Memory B cell (primary cell): ENCODE measurements at regions not wholly inside any gene's neighbourhood (a gene's known extent, or its start where the extent isn't known, plus 50 kb on each side); places are given as distances from the start of the nearest gene placed in this dataset.
"Not testable (repeated sequence)": the region's sequence is repeated elsewhere in the genome, so short reads cannot be mapped to it uniquely, and the experiment has no call there.

Source experiments
- ATAC-seq: fragments of 150-1000 bp; cut with Tn5 transposase; 2 replicates; pipeline ENCODE4 v1.10.0; 2021; ENCODE audit warnings: low read depth, mild to moderate bottlenecking, moderate library complexity
- DNase-seq, 2 donors: peaks; one replicate each; pipeline ENCODE4 v3.0.0; 2022; ENCODE audit warnings: low spot score in 2 of 2
- H3K27ac Mint-ChIP-seq: one replicate; pipeline ENCODE4 v1.8.0; 2022; ENCODE audit warnings: mild to moderate bottlenecking, moderate library complexity, mixed read lengths
- H3K27me3 Mint-ChIP-seq: one replicate; pipeline ENCODE4 v1.8.0; 2022; ENCODE audit warnings: mixed read lengths
- H3K36me3 Mint-ChIP-seq: one replicate; pipeline ENCODE4 v1.8.0; 2022; ENCODE audit warnings: mild to moderate bottlenecking, mixed read lengths
- H3K4me1 Mint-ChIP-seq: one replicate; pipeline ENCODE4 v1.8.0; 2022; ENCODE audit warnings: mixed read lengths
- H3K4me3 Mint-ChIP-seq: one replicate; pipeline ENCODE4 v1.8.0; 2022; ENCODE audit warnings: mild to moderate bottlenecking, moderate library complexity, mixed read lengths
- H3K9me3 Mint-ChIP-seq: one replicate; pipeline ENCODE4 v1.8.0; 2022; ENCODE audit warnings: mixed read lengths

DNA sequence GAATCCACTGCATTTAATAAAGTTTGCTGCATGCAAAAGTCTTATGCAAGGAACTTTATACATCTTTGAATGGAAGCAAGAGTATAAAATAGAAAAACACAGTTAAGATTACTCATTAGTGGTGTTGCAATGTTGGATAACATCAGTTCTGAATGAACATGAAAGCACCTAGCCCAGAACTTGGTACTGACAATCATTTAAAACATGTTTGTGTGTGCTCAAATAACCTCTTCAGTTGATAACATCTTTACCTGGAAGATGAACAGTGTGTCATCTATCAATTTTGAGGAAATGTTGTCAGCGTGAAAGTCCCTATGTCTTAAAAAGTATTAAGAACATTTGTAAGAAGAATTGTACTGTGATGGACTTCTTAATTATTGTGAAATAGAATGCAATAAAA, 370.4 kb upstream of the GRAMD2B start:
- Mint-ChIP-seq H3K27me3 (peaks cover 3% of the 10 kb centered on the region), H3K36me3 (no peaks in the 10 kb centered on the region), H3K9me3 (peaks cover 2% of the 10 kb centered on the region), H3K4me3 (no peak overlapping the region), H3K4me1 (no peaks in the 10 kb centered on the region), H3K27ac (no peak overlapping the region)
- ATAC-seq (no peak), DNase-seq (no peak)

DNA sequence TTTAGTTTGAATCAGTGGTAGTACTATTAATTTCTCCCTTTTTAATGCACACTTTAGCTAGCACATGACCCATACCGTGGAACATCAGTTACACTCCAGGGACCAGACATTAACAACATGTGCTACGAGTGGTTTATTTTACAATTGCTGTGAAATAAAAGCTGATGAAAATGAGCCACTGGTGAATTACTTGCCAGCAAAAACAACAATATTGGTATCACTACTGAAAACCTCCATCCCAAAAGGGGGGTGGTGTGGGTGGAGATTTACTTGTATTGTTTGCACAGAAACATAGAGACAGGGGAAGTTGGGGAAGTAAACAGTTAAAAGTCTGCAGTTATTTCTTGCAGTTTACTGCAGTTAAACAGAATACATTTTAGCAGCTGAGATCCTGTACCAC, 369.6 kb upstream of the GRAMD2B start:
- DNase-seq (no peak), ATAC-seq (no peak)
- Mint-ChIP-seq H3K4me1 (no peaks in the 10 kb centered on the region), H3K9me3 (peaks cover 2% of the 10 kb centered on the region), H3K27ac (no peak overlapping the region), H3K27me3 (peaks cover 3% of the 10 kb centered on the region), H3K4me3 (no peak overlapping the region), H3K36me3 (no peaks in the 10 kb centered on the region)

DNA sequence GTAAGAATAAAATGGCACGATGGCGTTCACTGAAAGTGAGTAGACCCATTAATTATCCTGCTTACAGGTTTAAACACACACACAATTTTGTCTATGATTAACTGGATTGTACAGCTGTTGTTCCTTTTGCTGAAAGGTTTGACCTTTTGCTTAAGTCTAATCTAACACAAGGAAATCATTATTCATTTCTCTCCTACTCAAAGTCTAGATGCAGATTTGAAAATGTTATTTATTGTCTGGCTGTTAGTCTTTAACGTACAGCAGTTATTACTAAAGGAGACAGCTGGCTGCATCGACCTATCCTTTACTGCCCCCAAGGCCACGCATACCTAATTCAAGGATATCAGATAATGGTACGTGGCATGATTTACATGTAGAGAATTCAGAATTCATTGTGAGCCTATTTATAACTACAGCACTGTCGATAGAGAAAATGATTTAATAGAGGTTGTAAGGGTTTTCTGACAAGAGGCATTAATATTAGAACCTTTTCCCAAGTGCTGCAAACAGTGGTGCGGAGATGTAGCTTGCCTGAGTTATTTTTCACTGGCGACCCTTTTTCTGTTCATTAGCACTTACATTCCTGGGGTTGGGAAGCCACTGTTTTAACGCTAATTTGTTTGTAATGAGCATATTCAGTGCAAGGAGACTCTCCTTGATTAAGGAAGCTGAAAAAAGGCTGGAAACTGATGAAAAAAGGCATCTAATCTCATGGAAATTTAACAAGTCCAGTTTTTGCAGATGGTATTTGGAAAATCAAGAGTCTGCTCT, 368.4 kb upstream of the GRAMD2B start:
- DNase-seq (no peak), ATAC-seq (no peak)
- Mint-ChIP-seq H3K36me3 (no peaks in the 10 kb centered on the region), H3K4me1 (no peaks in the 10 kb centered on the region), H3K4me3 (no peak overlapping the region), H3K9me3 (peaks cover 1% of the 10 kb centered on the region), H3K27ac (no peak overlapping the region), H3K27me3 (peaks cover 2% of the 10 kb centered on the region)

DNA sequence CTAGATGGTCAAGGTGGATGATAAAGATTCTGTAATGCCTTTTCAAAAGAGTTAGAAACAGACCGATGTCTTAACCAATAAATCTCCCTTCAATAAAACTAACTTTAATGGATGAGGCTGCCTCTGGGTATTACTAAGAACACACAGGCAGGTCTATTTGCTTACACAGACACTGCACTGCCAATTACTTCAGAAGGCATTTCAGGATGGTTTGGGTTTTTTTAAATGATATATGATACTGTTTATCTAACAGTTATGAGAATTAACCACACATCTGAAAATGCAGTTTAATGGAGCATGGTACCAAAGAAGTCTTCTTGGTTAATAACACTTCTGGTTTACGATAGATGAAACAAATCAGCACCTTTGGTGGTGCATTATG, 367.9 kb upstream of the GRAMD2B start:
- Mint-ChIP-seq H3K27ac (no peak overlapping the region), H3K27me3 (peaks cover 2% of the 10 kb centered on the region), H3K4me3 (no peak overlapping the region), H3K36me3 (no peaks in the 10 kb centered on the region), H3K4me1 (no peaks in the 10 kb centered on the region), H3K9me3 (peaks cover 1% of the 10 kb centered on the region)
- ATAC-seq, result no peak
- no peak for DNase-seq

DNA sequence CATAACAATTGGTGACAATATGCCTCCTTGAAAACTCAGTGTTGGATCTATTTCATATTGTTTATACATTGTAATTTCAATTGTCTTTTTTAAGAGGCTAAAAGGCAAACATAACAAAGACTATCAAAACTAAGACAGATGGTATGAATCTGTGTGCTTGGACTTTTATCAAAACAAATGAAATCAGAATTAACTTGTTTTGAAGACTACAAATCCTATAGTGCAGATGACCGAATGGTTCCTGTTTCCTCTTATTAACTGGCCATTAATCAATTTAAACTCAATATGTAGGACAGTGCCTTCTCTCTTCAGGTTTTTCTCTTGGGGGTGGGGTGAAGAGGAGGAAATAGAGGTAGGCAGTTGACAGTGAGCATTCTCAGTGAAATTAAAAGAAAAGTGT, 366.9 kb upstream of the GRAMD2B start:
- Mint-ChIP-seq H3K4me1 (no peaks in the 10 kb centered on the region), H3K36me3 (no peaks in the 10 kb centered on the region), H3K27ac (no peak overlapping the region), H3K9me3 (peaks cover 1% of the 10 kb centered on the region), H3K27me3 (peaks cover 2% of the 10 kb centered on the region), H3K4me3 (no peak overlapping the region)
- DNase-seq (no peak), ATAC-seq (no peak)

DNA sequence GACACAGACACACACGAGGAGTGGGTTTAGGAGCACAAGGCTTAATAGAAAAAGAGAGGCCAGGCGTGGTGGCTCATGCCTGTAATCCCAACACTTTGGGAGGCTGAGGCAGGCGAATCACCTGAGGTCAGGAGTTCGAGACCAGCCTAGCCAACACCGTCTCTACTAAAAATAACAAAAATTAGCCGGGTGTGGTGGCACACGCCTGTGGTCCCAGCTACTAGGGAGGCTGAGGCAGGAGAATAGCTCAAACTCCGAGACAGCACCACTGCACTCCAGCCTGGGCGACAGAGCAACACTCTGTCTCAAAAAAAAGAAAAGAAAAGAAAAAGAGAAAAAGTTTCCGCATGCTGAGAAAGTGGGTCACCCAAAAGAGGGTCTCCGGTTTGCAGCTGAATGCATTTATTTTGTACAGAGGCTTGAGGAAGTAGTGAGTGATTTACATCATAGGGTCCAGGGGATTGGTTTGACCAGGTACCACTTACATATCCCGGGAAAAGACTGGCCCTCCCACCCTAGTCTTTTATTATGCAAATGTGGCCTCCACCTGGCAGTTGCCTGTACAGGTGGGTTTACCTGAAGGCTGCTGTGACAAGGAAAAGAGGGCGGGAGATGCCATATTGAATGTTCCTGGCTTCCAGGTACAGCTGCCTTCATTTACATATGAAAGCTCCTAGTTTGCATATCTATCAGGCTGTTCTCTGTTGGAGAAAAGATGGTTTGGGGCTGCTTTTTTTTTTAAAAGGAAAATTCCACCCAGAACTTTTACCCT, 366.2 kb upstream of the GRAMD2B start:
- no peak for ATAC-seq
- peaks cover 2% of the 10 kb centered on the region for H3K27me3 Mint-ChIP-seq
- H3K9me3 Mint-ChIP-seq, result peaks cover 1% of the 10 kb centered on the region
- H3K4me1 Mint-ChIP-seq, result no peaks in the 10 kb centered on the region
- DNase-seq, result no peak
- no peak overlapping the region for H3K27ac Mint-ChIP-seq
- H3K36me3 Mint-ChIP-seq, result no peaks in the 10 kb centered on the region
- H3K4me3 Mint-ChIP-seq, result no peak overlapping the region

DNA sequence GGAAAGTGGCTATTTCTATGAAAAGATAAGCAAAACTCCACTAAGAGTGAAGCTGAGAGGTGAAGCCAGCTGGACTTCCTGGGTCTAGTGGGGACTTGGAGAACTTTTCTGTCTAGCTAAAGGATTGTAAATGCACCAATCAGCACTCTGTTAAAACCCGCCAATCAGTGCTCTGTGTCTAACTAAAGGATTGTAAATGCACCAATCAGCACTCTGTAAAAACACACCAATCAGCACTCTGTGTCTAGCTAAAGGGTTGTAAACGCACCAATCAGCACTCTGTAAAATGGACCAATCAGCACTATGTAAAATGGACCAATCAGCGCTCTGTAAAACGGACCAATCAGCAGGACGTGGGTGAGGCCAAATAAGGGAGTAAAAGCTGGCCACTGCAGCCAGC, 364.8 kb upstream of the GRAMD2B start:
- DNase-seq, H3K4me3 Mint-ChIP-seq, H3K27me3 Mint-ChIP-seq, H3K9me3 Mint-ChIP-seq, H3K4me1 Mint-ChIP-seq, H3K27ac Mint-ChIP-seq, H3K36me3 Mint-ChIP-seq, ATAC-seq: not testable (repeated sequence)

DNA sequence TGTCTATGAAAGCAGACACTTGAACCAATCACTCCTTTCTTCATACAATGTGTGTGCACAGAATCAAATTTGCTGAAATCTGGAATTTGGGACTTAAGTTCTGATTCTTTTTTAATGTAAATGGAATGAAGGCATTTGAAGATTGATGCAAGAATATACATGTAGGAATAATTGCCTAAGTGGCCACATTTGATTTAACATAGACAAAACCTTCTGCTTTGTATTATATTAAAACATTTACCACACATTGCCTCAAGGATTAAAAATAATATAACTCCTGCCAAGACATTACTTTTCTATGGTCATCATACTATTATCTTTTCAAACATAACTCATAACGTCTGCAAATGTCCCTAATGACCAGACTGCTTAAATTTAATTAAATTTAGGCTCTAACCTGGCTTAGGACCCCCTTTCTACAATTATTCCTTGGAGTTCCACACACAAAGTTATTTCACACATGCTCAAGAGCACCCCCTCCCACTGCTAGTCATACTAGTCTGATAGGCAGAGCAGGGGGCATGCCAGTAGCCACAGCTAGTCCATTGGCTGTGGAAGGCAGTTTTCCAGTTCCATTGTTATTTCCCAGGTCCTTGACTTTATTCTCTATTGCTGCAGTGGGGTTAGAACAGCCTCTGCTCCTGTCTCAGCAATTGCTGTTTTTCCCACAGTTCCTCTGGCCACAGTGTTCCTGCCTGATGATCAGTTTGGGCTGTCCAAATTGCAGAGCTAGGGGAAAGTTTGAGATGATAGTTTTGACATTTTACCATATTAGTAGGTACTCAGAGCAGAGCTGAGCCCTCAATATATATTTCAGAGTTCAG, 360.6 kb upstream of the GRAMD2B start:
- ATAC-seq (no peak), DNase-seq (no peak)
- H3K27ac Mint-ChIP-seq, result no peak overlapping the region
- no peaks in the 10 kb centered on the region for H3K36me3 Mint-ChIP-seq
- H3K4me3 Mint-ChIP-seq, result no peak overlapping the region
- H3K4me1 Mint-ChIP-seq, result no peaks in the 10 kb centered on the region
- no peaks in the 10 kb centered on the region for H3K27me3 Mint-ChIP-seq
- peaks cover 1% of the 10 kb centered on the region for H3K9me3 Mint-ChIP-seq

DNA sequence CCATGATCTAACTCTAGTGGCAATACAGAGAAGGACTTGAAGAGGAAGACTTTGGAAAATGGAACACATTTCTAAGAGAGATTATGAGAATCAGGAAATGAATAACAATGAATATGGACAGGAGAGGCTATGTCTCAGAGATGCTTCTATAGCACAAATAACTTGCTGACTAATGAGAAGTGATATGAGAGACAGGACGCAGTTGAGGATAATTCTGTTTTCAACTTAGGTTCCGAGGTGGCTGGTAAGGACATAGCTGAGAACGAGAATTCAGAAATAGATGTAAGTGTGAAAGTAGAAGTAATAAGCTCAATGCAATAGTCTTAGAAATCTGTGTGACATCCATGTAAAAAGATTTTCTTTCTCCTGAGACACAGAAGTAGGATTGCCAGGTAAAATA, 358.1 kb upstream of the GRAMD2B start:
- ATAC-seq (no peak), DNase-seq (no peak)
- H3K4me3 Mint-ChIP-seq, result no peak overlapping the region
- H3K36me3 Mint-ChIP-seq, result no peaks in the 10 kb centered on the region
- H3K27ac Mint-ChIP-seq, result no peak overlapping the region
- H3K27me3 Mint-ChIP-seq, result no peaks in the 10 kb centered on the region
- no peaks in the 10 kb centered on the region for H3K9me3 Mint-ChIP-seq
- no peaks in the 10 kb centered on the region for H3K4me1 Mint-ChIP-seq

DNA sequence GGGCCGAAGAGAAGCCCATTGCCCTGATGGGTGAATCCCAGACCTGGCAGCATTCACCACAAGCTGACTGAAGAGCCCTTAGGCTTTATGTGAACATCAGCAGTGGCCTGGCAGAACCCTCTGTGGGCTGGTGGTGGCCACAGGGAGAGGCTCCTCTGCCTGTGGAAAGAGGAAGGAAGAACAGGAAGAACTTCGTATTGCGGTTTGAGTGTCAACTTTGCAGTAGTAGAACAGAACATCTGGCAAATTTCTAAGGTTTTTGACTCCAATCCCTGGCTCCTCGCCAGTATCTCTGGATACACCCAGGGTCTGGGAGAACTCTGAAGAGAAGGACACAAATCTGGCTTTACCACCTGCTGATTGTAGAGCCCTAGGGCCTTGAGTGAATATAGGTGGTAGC, 356.4 kb upstream of the GRAMD2B start:
- Mint-ChIP-seq H3K9me3 (peaks cover 3% of the 10 kb centered on the region), H3K4me3 (no peak overlapping the region), H3K27ac (no peak overlapping the region), H3K4me1 (no peaks in the 10 kb centered on the region), H3K27me3 (no peaks in the 10 kb centered on the region), H3K36me3 (no peaks in the 10 kb centered on the region)
- DNase-seq (no peak), ATAC-seq (no peak)

DNA sequence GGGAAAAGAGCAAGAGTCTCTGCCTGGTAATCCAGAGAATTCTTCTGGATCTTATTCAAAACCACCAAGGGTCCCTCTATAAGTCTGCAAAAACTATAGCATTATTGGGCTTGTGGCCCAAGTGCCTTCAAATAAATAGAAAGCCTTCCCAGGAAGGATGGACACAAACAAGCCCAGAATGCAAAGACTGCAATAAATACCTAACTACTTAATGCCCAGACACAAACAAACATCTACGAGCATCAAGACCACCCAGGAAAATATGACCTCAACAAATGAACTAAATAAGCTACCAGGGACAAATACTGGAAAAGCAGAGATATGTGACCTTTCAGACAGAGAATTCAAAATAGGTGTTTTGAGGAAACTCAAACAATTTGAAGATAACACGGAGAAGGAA, 355.8 kb upstream of the GRAMD2B start:
- no peak overlapping the region for H3K27ac Mint-ChIP-seq
- ATAC-seq, result no peak

DNA sequence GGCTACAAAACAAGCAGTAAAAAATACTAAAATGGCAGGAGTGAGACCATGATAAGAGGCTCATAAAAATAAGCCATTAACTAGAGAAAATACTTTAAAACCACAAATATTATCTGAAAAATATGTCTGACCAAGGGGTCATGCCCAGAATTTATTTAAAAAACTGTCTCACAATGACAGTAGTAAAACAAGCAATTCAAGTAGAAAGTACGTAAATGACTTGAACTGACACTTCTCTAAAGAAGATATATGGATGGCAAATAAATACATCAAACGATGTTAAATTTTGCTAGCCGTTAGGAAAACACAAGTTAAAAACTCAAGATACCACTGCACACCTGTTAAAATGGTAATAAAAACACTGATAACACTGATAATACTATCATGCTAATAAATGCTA, 353.9 kb upstream of the GRAMD2B start:
- ATAC-seq (no peak), DNase-seq (no peak)
- Mint-ChIP-seq H3K27ac (no peak overlapping the region), H3K4me3 (no peak overlapping the region), H3K9me3 (peaks cover 8% of the 10 kb centered on the region), H3K4me1 (no peaks in the 10 kb centered on the region), H3K27me3 (no peaks in the 10 kb centered on the region), H3K36me3 (no peaks in the 10 kb centered on the region)

More for the DNA sequence above, 355.8 kb upstream of the GRAMD2B start:
- H3K27me3 Mint-ChIP-seq, result no peaks in the 10 kb centered on the region
- no peak overlapping the region for H3K4me3 Mint-ChIP-seq
- H3K4me1 Mint-ChIP-seq, result no peaks in the 10 kb centered on the region
- H3K36me3 Mint-ChIP-seq, result no peaks in the 10 kb centered on the region
- peaks cover 5% of the 10 kb centered on the region for H3K9me3 Mint-ChIP-seq
- no peak for DNase-seq

DNA sequence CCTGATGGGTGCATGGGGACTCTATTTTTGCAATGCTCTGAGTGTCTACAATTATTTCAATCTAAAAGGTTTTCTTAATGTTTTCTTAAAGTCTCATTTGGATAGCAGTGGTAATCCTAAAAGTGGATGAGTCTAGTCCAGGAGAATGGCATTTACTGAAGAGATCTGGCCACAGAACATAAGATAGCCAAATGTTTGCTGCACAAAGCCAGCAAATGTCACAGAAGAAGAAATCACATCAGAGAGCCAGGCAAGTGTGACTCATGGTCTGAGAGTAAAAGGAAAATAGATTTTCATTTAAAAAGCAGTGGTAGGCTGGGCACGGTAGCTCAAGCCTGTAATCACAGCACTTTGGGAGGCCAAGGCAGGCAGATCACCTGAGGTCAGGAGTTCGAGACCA, 352.7 kb upstream of the GRAMD2B start:
- peaks cover 10% of the 10 kb centered on the region for H3K9me3 Mint-ChIP-seq
- ATAC-seq, result no peak
- H3K4me3 Mint-ChIP-seq, result no peak overlapping the region
- H3K36me3 Mint-ChIP-seq, result no peaks in the 10 kb centered on the region
- no peak overlapping the region for H3K27ac Mint-ChIP-seq
- no peak for DNase-seq
- no peaks in the 10 kb centered on the region for H3K27me3 Mint-ChIP-seq
- H3K4me1 Mint-ChIP-seq, result no peaks in the 10 kb centered on the region

DNA sequence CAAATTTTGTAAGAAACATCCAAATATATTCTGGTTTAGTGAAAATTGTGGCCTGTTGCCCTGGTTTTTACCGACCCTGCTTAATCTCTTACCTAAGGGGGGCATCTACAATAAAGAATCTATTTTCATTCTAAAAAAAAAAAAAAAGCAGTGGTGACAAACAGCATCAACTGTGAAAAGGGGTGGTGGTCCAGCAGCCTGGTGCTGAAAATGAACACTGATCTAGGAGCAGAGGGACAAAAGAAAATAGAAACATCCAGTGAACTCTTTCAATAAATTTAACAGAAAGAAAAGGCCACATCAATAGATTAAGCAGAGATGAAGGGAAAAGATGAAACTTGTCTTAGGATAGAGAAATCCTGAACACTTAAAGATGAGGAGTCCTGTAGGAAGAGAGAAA, 348.7 kb upstream of the GRAMD2B start:
- DNase-seq (no peak), ATAC-seq (no peak)
- H3K4me1 Mint-ChIP-seq, result no peaks in the 10 kb centered on the region
- H3K9me3 Mint-ChIP-seq, result peaks cover 10% of the 10 kb centered on the region
- H3K27me3 Mint-ChIP-seq, result no peaks in the 10 kb centered on the region
- H3K36me3 Mint-ChIP-seq, result no peaks in the 10 kb centered on the region
- no peak overlapping the region for H3K27ac Mint-ChIP-seq
- H3K4me3 Mint-ChIP-seq, result no peak overlapping the region
